HepG2 (cell line): ENCODE measurements at regions not wholly inside any gene's neighbourhood (a gene's known extent, or its start where the extent isn't known, plus 50 kb on each side); places are given as distances from the start of the nearest gene placed in this dataset.
A peak's percentile ranks its signal among the peaks of the same experiment; 100 is the strongest.

ENCODE experiments used
- ATAC-seq: fragments of 200-7000 bp; cut with Tn5 transposase; 3 replicates; pipeline ENCODE4 v1.9.1; 2020; ENCODE audit warnings: mild to moderate bottlenecking, moderate library complexity
- BruUV-seq: library from RNA; stranded (reverse); fragments of 400-500 nt; replicated peaks from 2 replicates; lab custom pipeline; 2021; lab: Mats Ljungman, UMichigan
- CTCF ChIA-PET: fragments of 300-600 bp; formaldehyde crosslinking; extraction: SDS; loops from one replicate; lab custom pipeline; 2021; ENCODE audit warnings: low total read pairs, inconsistent platforms, low intra/inter-chr PET ratio; lab: Yijun Ruan, JAX
- POLR2A ChIA-PET: fragments of 350-600 bp; sonication (Branson Sonifier 250); formaldehyde crosslinking; loops from one replicate; lab custom pipeline; 2020; ENCODE audit warnings: antibody characterized with exemption, inconsistent platforms; lab: Yijun Ruan, JAX
- DNase-seq: peaks from one replicate; pipeline ENCODE4 v3.0.0-alpha.2; 2015; ENCODE audit warnings: low spot score
- FAIRE-seq: peaks from 3 replicates; lab custom pipeline; 2011; peaks lifted over from hg19 to GRCh38; lab: Jason Lieb, UNC
- H2AFZ ChIP-seq: one replicate; pipeline ENCODE4 v1.6.1; 2011; ENCODE audit warnings: low read length, inconsistent platforms
- H3K27ac ChIP-seq: fragments of 300-600 bp; 3 replicates; pipeline ENCODE4 v1.8.0; 2011; ENCODE audit warnings: mixed run types, mild to moderate bottlenecking, mixed read lengths, low read length, inconsistent platforms; ENCODE audit not compliant: insufficient read depth; ENCODE audit errors: extremely low read length
- H3K27me3 ChIP-seq, 2 experiments: fragments of 200-600 bp in 1 of 2; 2 replicates in 1 of 2; 3 replicates in 1 of 2; pipeline versions ENCODE4 v1.6.0 to v1.8.0; 2011; ENCODE audit warnings: low read length in 2 of 2, mild to moderate bottlenecking in 2 of 2, moderate library complexity in 2 of 2, inconsistent platforms in 1 of 2; ENCODE audit not compliant: insufficient read depth in 2 of 2, control insufficient read depth in 1 of 2
- H3K36me3 ChIP-seq, 2 experiments: fragments of 200-600 bp in 1 of 2; replicated peaks in 1 of 2; 2 replicates in 1 of 2; 3 replicates in 1 of 2; pipeline versions ENCODE4 v1.5.1 to v1.8.0; 2011; ENCODE audit warnings: low read length in 2 of 2, inconsistent platforms in 1 of 2; ENCODE audit not compliant: insufficient read depth in 2 of 2, control insufficient read depth in 1 of 2
- H3K4me1 ChIP-seq: 2 replicates; pipeline ENCODE4 v1.5.1; 2012; ENCODE audit warnings: low read length, inconsistent platforms; ENCODE audit not compliant: insufficient read depth
- H3K4me2 ChIP-seq: 2 replicates; pipeline ENCODE4 v1.6.0; 2011; ENCODE audit warnings: low read depth, low read length, inconsistent platforms
- H3K4me3 ChIP-seq, 3 experiments: fragments of 200-600 bp in 1 of 3; sonication (generic), shearing (Covaris generic) in 1 of 3; replicated peaks in 1 of 3; 2 replicates each; pipeline ENCODE4 v1.5.1; 2011 to 2016; ENCODE audit warnings: low read length in 3 of 3, inconsistent platforms in 2 of 3, low read depth in 2 of 3, mild to moderate bottlenecking in 2 of 3, control low read depth in 1 of 3, mixed read lengths in 1 of 3; ENCODE audit not compliant: insufficient read depth in 1 of 3
- H3K79me2 ChIP-seq: one replicate; pipeline ENCODE4 v1.6.1; 2011; ENCODE audit warnings: low read length, inconsistent platforms; ENCODE audit not compliant: insufficient read depth
- H3K9ac ChIP-seq: 2 replicates; pipeline ENCODE4 v1.6.0; 2011; ENCODE audit warnings: mild to moderate bottlenecking, low read depth, low read length, inconsistent platforms; ENCODE audit not compliant: insufficient read depth
- H3K9me3 ChIP-seq: 2 replicates; pipeline ENCODE4 v1.5.1; 2012; ENCODE audit warnings: mild to moderate bottlenecking, low read length
- H4K20me1 ChIP-seq: 2 replicates; pipeline ENCODE4 v1.6.0; 2011; ENCODE audit warnings: inconsistent platforms, mild to moderate bottlenecking, low read length, moderate library complexity; ENCODE audit not compliant: insufficient read depth
- EHMT2 ChIP-seq: fragments of 200-600 bp; sonication (generic); IDR thresholded peaks from 2 replicates; pipeline ENCODE4 v1.7.0; 2017; ENCODE audit warnings: antibody characterized with exemption, low read depth, low read length, borderline replicate concordance
- NFIB ChIP-seq: sonication (generic); formaldehyde crosslinking; IDR thresholded peaks from 2 replicates; pipeline ENCODE4 v1.9.0; 2021; ENCODE audit warnings: missing genetic modification reagents, mild to moderate bottlenecking, borderline replicate concordance
- PBX3 ChIP-seq: sonication (generic); formaldehyde crosslinking; IDR thresholded peaks from 2 replicates; pipeline ENCODE4 v1.8.1; 2023; ENCODE audit warnings: missing genetic modification reagents, inconsistent platforms, borderline replicate concordance
- SAFB2 ChIP-seq: sonication (generic); formaldehyde crosslinking; IDR thresholded peaks from 2 replicates; pipeline ENCODE4 v1.5.1; 2020; ENCODE audit warnings: missing genetic modification reagents, low read depth, mild to moderate bottlenecking, borderline replicate concordance
- SNRNP70 ChIP-seq: fragments of 200-400 bp; formaldehyde crosslinking; IDR thresholded peaks from 2 replicates; pipeline ENCODE4 v1.6.1; 2017; ENCODE audit warnings: mild to moderate bottlenecking, low read depth, low read length, moderate library complexity
- STAG1 ChIP-seq: sonication (generic); formaldehyde crosslinking; IDR thresholded peaks from 2 replicates; pipeline ENCODE4 v1.4.0; 2020; ENCODE audit warnings: missing genetic modification reagents
- STAT6 ChIP-seq: sonication (generic); formaldehyde crosslinking; IDR thresholded peaks from 2 replicates; pipeline ENCODE4 v1.4.0; 2020; ENCODE audit warnings: missing genetic modification reagents, mild to moderate bottlenecking, borderline replicate concordance
- ZNF530 ChIP-seq: sonication (generic); formaldehyde crosslinking; IDR thresholded peaks from 2 replicates; pipeline ENCODE4 v1.5.0; 2020; ENCODE audit warnings: low read depth, mild to moderate bottlenecking, missing genetic modification reagents
- ZNF577 ChIP-seq: sonication (generic); formaldehyde crosslinking; IDR thresholded peaks from 2 replicates; pipeline ENCODE4 v1.4.0; 2020; ENCODE audit warnings: mild to moderate bottlenecking, low read depth, missing genetic modification reagents, borderline replicate concordance
- ZNF724P ChIP-seq: sonication (generic); formaldehyde crosslinking; IDR thresholded peaks from 2 replicates; pipeline ENCODE4 v1.8.0; 2022; ENCODE audit warnings: missing genetic modification reagents, borderline replicate concordance
- WGBS: methylation state at CpG from one replicate; pipeline ENCODE4 v1.1.6; 2017; ENCODE audit warnings: low lambda C conversion rate; 5-methylcytosine and 5-hydroxymethylcytosine counted together
- in situ Hi-C: cut with HindIII; loops from 2 replicates; pipeline ENCODE4 v1.10.0; 2017; ENCODE audit warnings: low pct_unique_long_range_greater_than_20kb; ENCODE audit not compliant: extremely low pct_ligation_motif_present
- intact Hi-C: fragments of 100-400 bp; cut with micrococcal nuclease; formaldehyde crosslinking; loops from one replicate; pipeline ENCODE4 v1.10.0; 2022; ENCODE audit not compliant: unreplicated experiment

- no peaks in the 10 kb centered on the region for H4K20me1 ChIP-seq
- no peaks in the 10 kb centered on the region for H3K9me3 ChIP-seq
- in situ Hi-C loops = no loop called here
- BruUV-seq = no TSS peak
- no peak for ATAC-seq
- no peak overlapping the region for H3K27ac ChIP-seq
- H3K27me3 ChIP-seq = no peaks in the 10 kb centered on the region
- no peak for TF ChIP-seq NFIB (CRISPR knock-in tag)
- no peak for TF ChIP-seq EHMT2
- no peaks in the 10 kb centered on the region for H3K79me2 ChIP-seq
- H3K4me1 ChIP-seq = no peaks in the 10 kb centered on the region
- H3K9ac ChIP-seq = no peak overlapping the region
- no peak overlapping the region for H3K4me2 ChIP-seq
- H3K4me3 ChIP-seq = no peak overlapping the region
- DNase-seq = no peak
- H2AFZ ChIP-seq = no peak overlapping the region
- intact Hi-C loops = no loop called here
- H3K36me3 ChIP-seq = no peaks in the 10 kb centered on the region
- 10% methylated on average over 1 of the region's 1 CpG for WGBS
- CTCF ChIA-PET = no interaction called here
- POLR2A ChIA-PET = no interaction called here
- FAIRE-seq = no peak
Measured at GRCh38 chrX:39125834-39126233, 324.6 kb downstream of the MID1IP1 start.

- ChIA-PET CTCF (no interaction called here), POLR2A (no interaction called here)
- H3K4me3 ChIP-seq = no peak overlapping the region
- intact Hi-C loops (no loop called here), in situ Hi-C loops (no loop called here)
- no TSS peak for BruUV-seq
- peak; percentile 86 for ATAC-seq
- no peaks in the 10 kb centered on the region for H3K79me2 ChIP-seq
- H3K4me1 ChIP-seq = no peaks in the 10 kb centered on the region
- no peak for DNase-seq
- H3K27ac ChIP-seq = no peak overlapping the region
- peak; percentile 32 for FAIRE-seq
- H3K9me3 ChIP-seq = no peaks in the 10 kb centered on the region
- H2AFZ ChIP-seq = no peak overlapping the region
- no peak overlapping the region for H3K9ac ChIP-seq
- H3K36me3 ChIP-seq = no peaks in the 10 kb centered on the region
- no peak overlapping the region for H3K4me2 ChIP-seq
- H4K20me1 ChIP-seq = no peaks in the 10 kb centered on the region
- H3K27me3 ChIP-seq = no peaks in the 10 kb centered on the region
- WGBS = 10% methylated on average over 1 of the region's 2 CpGs
- TF ChIP-seq SAFB2 (no peak), STAT6 (CRISPR knock-in tag) (no peak), ZNF530 (CRISPR knock-in tag) (no peak), ZNF577 (no peak), STAG1 (CRISPR knock-in tag) (peak; percentile 49), SNRNP70 (no peak), ZNF724P (no peak), PBX3 (no peak)
Measured at GRCh38 chrX:39133971-39134370, 332.7 kb downstream of the MID1IP1 start.
